Peyer's patch (tissue), 4 donors: ENCODE measurements at regions not wholly inside any gene's neighbourhood (a gene's known extent, or its start where the extent isn't known, plus 50 kb on each side); places are given as distances from the start of the nearest gene placed in this dataset.

Experiments
- CTCF ChIP-seq, 6 experiments: fragments of 450-650 bp in 4 of 6; fragments of 200-600 bp in 2 of 6; sonication (generic) in 1 of 6; IDR thresholded peaks; one replicate each; pipeline ENCODE4 v1.5.1; 2017 to 2019; ENCODE audit warnings: antibody characterized with exemption in 6 of 6, mild to moderate bottlenecking in 3 of 6, moderate library complexity in 1 of 6
- POLR2A ChIP-seq, 2 donors: fragments of 450-650 bp; IDR thresholded peaks; one replicate each; pipeline ENCODE4 v1.5.1; 2017; ENCODE audit warnings: antibody characterized with exemption in 2 of 2, mild to moderate bottlenecking in 2 of 2, moderate library complexity in 2 of 2

- TF ChIP-seq CTCF (IDR thresholded peaks at IDR 0.05) (peak in 4 of 6 experiments; percentile 12 to 25 (median 20)), POLR2A (IDR thresholded peaks at IDR 0.05) (no peak)
These were observed 113.7 kb upstream of the NCOR2 start for GRCh38 chr12:124680863-124681778.
